ENCODE measurements at regions not wholly inside any gene's neighbourhood (a gene's known extent, or its start where the extent isn't known, plus 50 kb on each side); places are given as distances from the start of the nearest gene placed in this dataset.
"Not testable (repeated sequence)": the region's sequence is repeated elsewhere in the genome, so short reads cannot be mapped to it uniquely, and the experiment has no call there.

- no peak for DNase-seq (ENCODE audit: extremely low read depth, low read depth)
- no peak overlapping the region for H3K4me3 ChIP-seq (replicated peaks; ENCODE audit: low read depth, low read length)
- TF ChIP-seq, protein P1, sequence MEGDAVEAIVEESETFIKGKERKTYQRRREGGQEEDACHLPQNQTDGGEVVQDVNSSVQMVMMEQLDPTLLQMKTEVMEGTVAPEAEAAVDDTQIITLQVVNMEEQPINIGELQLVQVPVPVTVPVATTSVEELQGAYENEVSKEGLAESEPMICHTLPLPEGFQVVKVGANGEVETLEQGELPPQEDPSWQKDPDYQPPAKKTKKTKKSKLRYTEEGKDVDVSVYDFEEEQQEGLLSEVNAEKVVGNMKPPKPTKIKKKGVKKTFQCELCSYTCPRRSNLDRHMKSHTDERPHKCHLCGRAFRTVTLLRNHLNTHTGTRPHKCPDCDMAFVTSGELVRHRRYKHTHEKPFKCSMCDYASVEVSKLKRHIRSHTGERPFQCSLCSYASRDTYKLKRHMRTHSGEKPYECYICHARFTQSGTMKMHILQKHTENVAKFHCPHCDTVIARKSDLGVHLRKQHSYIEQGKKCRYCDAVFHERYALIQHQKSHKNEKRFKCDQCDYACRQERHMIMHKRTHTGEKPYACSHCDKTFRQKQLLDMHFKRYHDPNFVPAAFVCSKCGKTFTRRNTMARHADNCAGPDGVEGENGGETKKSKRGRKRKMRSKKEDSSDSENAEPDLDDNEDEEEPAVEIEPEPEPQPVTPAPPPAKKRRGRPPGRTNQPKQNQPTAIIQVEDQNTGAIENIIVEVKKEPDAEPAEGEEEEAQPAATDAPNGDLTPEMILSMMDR (IDR thresholded peaks at IDR 0.05; ENCODE audit: low read depth, low read length, missing control alignments) = no peak
These were observed 255.7 kb downstream of the ADGRD1 start for GRCh38 chr12:131209082-131210070.

- no peak overlapping the region for H3K4me3 ChIP-seq (replicated peaks; ENCODE audit: low read depth, low read length)
- no peak for DNase-seq (ENCODE audit: extremely low read depth, low read depth)
- TF ChIP-seq, protein P1 (IDR thresholded peaks at IDR 0.05; ENCODE audit: low read depth, low read length, missing control alignments) = no peak
These were observed 257.0 kb downstream of the ADGRD1 start for GRCh38 chr12:131210506-131211339.

GRCh38 chr12:131211340-131211938, 257.7 kb downstream of the ADGRD1 start:
- H3K4me3 ChIP-seq (replicated peaks; ENCODE audit: low read depth, low read length) = no peak overlapping the region
- TF ChIP-seq, protein P1 (IDR thresholded peaks at IDR 0.05; ENCODE audit: low read depth, low read length, missing control alignments) = no peak
- no peak for DNase-seq (ENCODE audit: extremely low read depth, low read depth)

GRCh38 chr12:131213896-131214442, 260.3 kb downstream of the ADGRD1 start:
- H3K4me3 ChIP-seq (replicated peaks; ENCODE audit: low read depth, low read length) = no peak overlapping the region
- TF ChIP-seq, protein P1 (IDR thresholded peaks at IDR 0.05; ENCODE audit: low read depth, low read length, missing control alignments) = no peak
- DNase-seq (ENCODE audit: extremely low read depth, low read depth) = no peak

DNA sequence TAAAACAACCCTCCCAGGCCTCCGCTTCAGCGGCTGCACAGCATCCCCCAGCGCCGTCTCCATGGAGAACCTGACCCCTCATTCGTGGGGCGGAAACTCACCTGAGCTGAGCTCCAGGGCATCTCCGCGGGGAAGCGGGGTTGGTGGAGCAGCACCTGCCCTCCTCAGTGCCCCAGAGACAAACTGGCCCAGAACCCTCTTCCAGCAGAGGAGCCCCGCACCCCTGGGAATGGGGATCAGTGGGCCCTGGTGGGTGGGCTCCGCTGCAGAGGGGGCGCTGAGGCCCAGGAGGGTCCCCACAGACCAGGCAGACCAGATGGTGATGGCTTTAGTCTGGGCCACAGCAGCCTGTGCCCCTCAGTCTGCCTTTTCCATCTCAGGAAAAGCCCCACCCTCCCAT, 261.2 kb downstream of the ADGRD1 start:
- not testable (repeated sequence) for DNase-seq (ENCODE audit: extremely low read depth, low read depth); H3K4me3 ChIP-seq (replicated peaks; ENCODE audit: low read depth, low read length)

DNA sequence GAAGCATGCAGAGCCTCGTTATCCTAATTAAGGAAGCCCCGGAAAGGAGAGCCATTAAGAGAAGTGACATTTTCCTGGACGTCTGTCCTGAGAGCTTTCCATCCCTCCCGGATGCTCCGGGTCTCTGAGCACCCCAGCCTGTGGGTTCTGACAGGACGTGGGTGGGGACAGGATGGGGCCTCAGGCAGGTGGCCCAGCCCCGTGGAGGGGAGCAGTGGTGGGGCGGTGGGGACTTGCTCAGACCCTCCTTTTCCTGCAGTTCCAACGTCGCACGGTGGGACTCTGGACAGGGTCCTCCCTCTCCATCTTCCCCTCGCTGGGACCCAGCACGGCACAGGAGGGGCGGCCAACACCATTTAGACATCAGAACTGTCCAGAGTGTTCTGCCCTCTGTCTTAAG, 262.9 kb downstream of the ADGRD1 start:
- not testable (repeated sequence) for DNase-seq (ENCODE audit: extremely low read depth, low read depth); H3K4me3 ChIP-seq (replicated peaks; ENCODE audit: low read depth, low read length)

GRCh38 chr12:131217024-131217586, 263.4 kb downstream of the ADGRD1 start:
- no peak overlapping the region for H3K4me3 ChIP-seq (replicated peaks; ENCODE audit: low read depth, low read length)
- no peak for DNase-seq (ENCODE audit: extremely low read depth, low read depth)
- TF ChIP-seq, protein P1 (IDR thresholded peaks at IDR 0.05; ENCODE audit: low read depth, low read length, missing control alignments) = no peak

All from HFF-Myc (cell line).